GM19238 (cell line): ENCODE measurements at regions not wholly inside any gene's neighbourhood (a gene's known extent, or its start where the extent isn't known, plus 50 kb on each side); places are given as distances from the start of the nearest gene placed in this dataset.

ENCODE experiments used
- DNase-seq: peaks from one replicate; pipeline ENCODE4 v3.0.0; 2011; ENCODE audit warnings: low spot score; ENCODE audit not compliant: insufficient read length

GRCh38 chr4:175431694-175432093 lies 380.4 kb downstream of the GPM6A start:
- no peak for DNase-seq

GRCh38 chr4:175435381-175435783 lies 376.7 kb downstream of the GPM6A start:
- DNase-seq = no peak

GRCh38 chr4:175436196-175436595 lies 375.9 kb downstream of the GPM6A start:
- DNase-seq = no peak

- no peak for DNase-seq
Measured at GRCh38 chr4:175440786-175441185, 371.3 kb downstream of the GPM6A start.

- DNase-seq = no peak
Measured at GRCh38 chr4:175441256-175441655, 370.8 kb downstream of the GPM6A start.

GRCh38 chr4:175443547-175443946 lies 368.5 kb downstream of the GPM6A start:
- no peak for DNase-seq

GRCh38 chr4:175444512-175444911 lies 367.6 kb downstream of the GPM6A start:
- DNase-seq = no peak

- no peak for DNase-seq
Measured at GRCh38 chr4:175447016-175447415, 365.0 kb downstream of the GPM6A start.

GRCh38 chr4:175450446-175450845 lies 361.6 kb downstream of the GPM6A start:
- no peak for DNase-seq

- no peak for DNase-seq
Measured at GRCh38 chr4:175451238-175451965, 360.7 kb downstream of the GPM6A start.

GRCh38 chr4:175453456-175453855 lies 358.6 kb downstream of the GPM6A start:
- no peak for DNase-seq

GRCh38 chr4:175456131-175456530 lies 355.9 kb downstream of the GPM6A start:
- no peak for DNase-seq

- DNase-seq = no peak
Measured at GRCh38 chr4:175457956-175458355, 354.1 kb downstream of the GPM6A start.

- no peak for DNase-seq
Measured at GRCh38 chr4:175459571-175459970, 352.5 kb downstream of the GPM6A start.

- no peak for DNase-seq
Measured at GRCh38 chr4:175460414-175460813, 351.6 kb downstream of the GPM6A start.

GRCh38 chr4:175469514-175469913 lies 342.6 kb downstream of the GPM6A start:
- DNase-seq = no peak

GRCh38 chr4:175470131-175470530 lies 341.9 kb downstream of the GPM6A start:
- DNase-seq = no peak

- no peak for DNase-seq
Measured at GRCh38 chr4:175480404-175480803, 331.7 kb downstream of the GPM6A start.

- DNase-seq = no peak
Measured at GRCh38 chr4:175499735-175500352, 312.2 kb downstream of the GPM6A start.

GRCh38 chr4:175504318-175504717 lies 307.7 kb downstream of the GPM6A start:
- DNase-seq = no peak

GRCh38 chr4:175509320-175509719 lies 302.7 kb downstream of the GPM6A start:
- no peak for DNase-seq

- no peak for DNase-seq
Measured at GRCh38 chr4:175511861-175512260, 300.2 kb downstream of the GPM6A start.

- DNase-seq = no peak
Measured at GRCh38 chr4:175514174-175514573, 297.9 kb downstream of the GPM6A start.
